Effector memory CD4-positive, alpha-beta T cell (primary cell): ENCODE measurements at regions not wholly inside any gene's neighbourhood (a gene's known extent, or its start where the extent isn't known, plus 50 kb on each side); places are given as distances from the start of the nearest gene placed in this dataset.
"Not testable (repeated sequence)": the region's sequence is repeated elsewhere in the genome, so short reads cannot be mapped to it uniquely, and the experiment has no call there.

Experiments used
- DNase-seq, 3 donors: peaks; one replicate each; pipeline ENCODE4 v3.0.0-alpha.2; 2020
- H3K27ac ChIP-seq: 2 replicates; pipeline ENCODE4 v1.7.0; 2013; ENCODE audit warnings: mild to moderate bottlenecking, low read length, moderate library complexity; ENCODE audit not compliant: insufficient read depth, poor library complexity, severe bottlenecking
- H3K27me3 ChIP-seq: replicated peaks from 2 replicates; pipeline ENCODE4 v1.7.0; 2013; ENCODE audit warnings: mild to moderate bottlenecking, low read length; ENCODE audit not compliant: insufficient read depth, control insufficient read depth, poor library complexity, severe bottlenecking
- H3K36me3 ChIP-seq: 2 replicates; pipeline ENCODE4 v1.7.0; 2013; ENCODE audit warnings: mild to moderate bottlenecking, low read length, moderate library complexity; ENCODE audit not compliant: control insufficient read depth, insufficient read depth
- H3K4me1 ChIP-seq: 2 replicates; pipeline ENCODE4 v1.7.0; 2013; ENCODE audit warnings: low read length, mild to moderate bottlenecking; ENCODE audit not compliant: control insufficient read depth, insufficient read depth, poor library complexity, severe bottlenecking
- H3K4me3 ChIP-seq: 2 replicates; pipeline ENCODE4 v1.7.0; 2013; ENCODE audit warnings: low read length, low read depth, mild to moderate bottlenecking; ENCODE audit not compliant: insufficient read depth, poor library complexity, severe bottlenecking
- H3K9me3 ChIP-seq: 2 replicates; pipeline ENCODE4 v1.7.0; 2013; ENCODE audit warnings: mild to moderate bottlenecking, low read length, moderate library complexity; ENCODE audit not compliant: control insufficient read depth

DNA sequence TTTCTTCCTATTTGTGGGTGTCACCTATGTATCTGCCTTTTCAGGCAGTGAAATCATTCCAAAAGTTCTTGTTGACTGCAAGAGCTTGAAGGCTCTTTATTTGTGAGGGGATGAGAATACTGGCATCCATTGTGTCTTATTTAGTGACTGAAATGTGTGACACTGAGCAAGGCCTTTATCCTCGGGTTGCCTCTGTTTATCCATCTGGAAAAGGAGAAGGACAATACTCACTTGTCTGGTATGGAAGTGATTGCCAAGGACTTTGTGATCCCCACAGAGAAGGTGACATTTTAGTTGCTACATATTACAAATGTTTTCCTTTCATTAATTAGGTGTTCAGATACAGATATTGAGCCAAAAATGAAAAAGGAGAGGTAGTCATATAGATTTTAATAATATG lies 80.2 kb downstream of the ARRDC3 start:
- Histone ChIP-seq H3K36me3 (no peaks in the 10 kb centered on the region), H3K27me3 (no peaks in the 10 kb centered on the region), H3K4me1 (no peaks in the 10 kb centered on the region), H3K4me3 (no peak overlapping the region), H3K27ac (no peak overlapping the region), H3K9me3 (no peaks in the 10 kb centered on the region)
- DNase-seq: no peak

- no peak for DNase-seq
- Histone ChIP-seq H3K9me3 (no peaks in the 10 kb centered on the region), H3K4me1 (no peaks in the 10 kb centered on the region), H3K27me3 (no peaks in the 10 kb centered on the region), H3K36me3 (no peaks in the 10 kb centered on the region), H3K4me3 (no peak overlapping the region), H3K27ac (no peak overlapping the region)
Measured at GRCh38 chr5:91302305-91302704, 80.8 kb downstream of the ARRDC3 start.

- Histone ChIP-seq H3K4me3 (no peak overlapping the region), H3K27ac (no peak overlapping the region), H3K27me3 (no peaks in the 10 kb centered on the region), H3K9me3 (no peaks in the 10 kb centered on the region), H3K4me1 (no peaks in the 10 kb centered on the region), H3K36me3 (no peaks in the 10 kb centered on the region)
- no peak for DNase-seq
Measured at GRCh38 chr5:91301106-91301846, 81.8 kb downstream of the ARRDC3 start.

DNA sequence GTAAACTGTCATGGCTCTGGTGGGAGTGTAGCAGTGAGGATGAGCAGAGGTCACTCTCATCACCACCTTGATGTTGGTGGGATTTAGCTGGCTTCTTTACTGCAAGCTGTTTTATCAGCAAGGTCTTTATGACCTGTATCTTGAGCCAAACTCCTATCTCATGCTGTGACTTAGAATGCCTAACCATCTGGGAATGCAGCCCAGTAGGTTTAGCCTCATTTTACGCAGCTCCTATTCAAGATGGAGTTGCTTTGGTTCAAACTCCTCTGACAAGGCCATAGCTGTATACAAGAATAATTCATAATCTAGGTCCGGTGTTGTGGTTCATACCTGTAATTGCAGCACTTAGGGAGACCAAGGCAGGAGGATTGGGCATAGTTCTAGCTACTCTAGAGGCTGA lies 85.1 kb downstream of the ARRDC3 start:
- H3K4me3 ChIP-seq: no peak overlapping the region
- H3K4me1 ChIP-seq: no peaks in the 10 kb centered on the region
- no peak for DNase-seq
- H3K9me3 ChIP-seq: no peaks in the 10 kb centered on the region
- H3K27ac ChIP-seq: no peak overlapping the region
- no peaks in the 10 kb centered on the region for H3K27me3 ChIP-seq
- H3K36me3 ChIP-seq: no peaks in the 10 kb centered on the region

- H3K36me3 ChIP-seq: no peaks in the 10 kb centered on the region
- H3K4me3 ChIP-seq: no peak overlapping the region
- H3K27ac ChIP-seq: no peak overlapping the region
- no peaks in the 10 kb centered on the region for H3K4me1 ChIP-seq
- H3K27me3 ChIP-seq: no peaks in the 10 kb centered on the region
- no peaks in the 10 kb centered on the region for H3K9me3 ChIP-seq
- no peak for DNase-seq
Measured at GRCh38 chr5:91296674-91297143, 86.4 kb downstream of the ARRDC3 start.

DNA sequence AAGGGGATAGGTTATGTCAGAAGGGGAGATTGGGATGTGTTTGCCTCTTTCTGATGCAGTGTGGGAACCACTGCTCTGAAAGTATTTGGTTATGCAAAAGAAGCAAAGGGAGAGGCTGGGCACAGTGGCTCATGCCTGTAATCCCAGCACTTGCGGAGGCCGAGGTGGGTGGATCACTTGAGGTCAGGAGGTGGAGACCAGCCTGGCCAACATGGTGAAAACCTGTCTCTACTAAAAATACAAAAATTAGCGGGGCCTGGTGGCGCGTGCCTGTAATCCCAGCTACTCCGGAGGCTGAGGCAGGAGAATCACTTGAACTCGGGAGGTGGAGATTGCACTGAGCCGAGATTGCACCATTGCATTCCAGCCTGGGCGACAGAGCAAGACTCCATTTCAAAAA lies 87.0 kb downstream of the ARRDC3 start:
- not testable (repeated sequence) for H3K4me1 ChIP-seq, H3K36me3 ChIP-seq, DNase-seq, H3K9me3 ChIP-seq, H3K27me3 ChIP-seq, H3K4me3 ChIP-seq, H3K27ac ChIP-seq

GRCh38 chr5:91293131-91293530 lies 90.0 kb downstream of the ARRDC3 start:
- no peaks in the 10 kb centered on the region for H3K9me3 ChIP-seq
- no peaks in the 10 kb centered on the region for H3K36me3 ChIP-seq
- no peak overlapping the region for H3K27ac ChIP-seq
- no peak overlapping the region for H3K4me3 ChIP-seq
- no peak for DNase-seq
- H3K4me1 ChIP-seq: no peaks in the 10 kb centered on the region
- H3K27me3 ChIP-seq: no peaks in the 10 kb centered on the region

DNA sequence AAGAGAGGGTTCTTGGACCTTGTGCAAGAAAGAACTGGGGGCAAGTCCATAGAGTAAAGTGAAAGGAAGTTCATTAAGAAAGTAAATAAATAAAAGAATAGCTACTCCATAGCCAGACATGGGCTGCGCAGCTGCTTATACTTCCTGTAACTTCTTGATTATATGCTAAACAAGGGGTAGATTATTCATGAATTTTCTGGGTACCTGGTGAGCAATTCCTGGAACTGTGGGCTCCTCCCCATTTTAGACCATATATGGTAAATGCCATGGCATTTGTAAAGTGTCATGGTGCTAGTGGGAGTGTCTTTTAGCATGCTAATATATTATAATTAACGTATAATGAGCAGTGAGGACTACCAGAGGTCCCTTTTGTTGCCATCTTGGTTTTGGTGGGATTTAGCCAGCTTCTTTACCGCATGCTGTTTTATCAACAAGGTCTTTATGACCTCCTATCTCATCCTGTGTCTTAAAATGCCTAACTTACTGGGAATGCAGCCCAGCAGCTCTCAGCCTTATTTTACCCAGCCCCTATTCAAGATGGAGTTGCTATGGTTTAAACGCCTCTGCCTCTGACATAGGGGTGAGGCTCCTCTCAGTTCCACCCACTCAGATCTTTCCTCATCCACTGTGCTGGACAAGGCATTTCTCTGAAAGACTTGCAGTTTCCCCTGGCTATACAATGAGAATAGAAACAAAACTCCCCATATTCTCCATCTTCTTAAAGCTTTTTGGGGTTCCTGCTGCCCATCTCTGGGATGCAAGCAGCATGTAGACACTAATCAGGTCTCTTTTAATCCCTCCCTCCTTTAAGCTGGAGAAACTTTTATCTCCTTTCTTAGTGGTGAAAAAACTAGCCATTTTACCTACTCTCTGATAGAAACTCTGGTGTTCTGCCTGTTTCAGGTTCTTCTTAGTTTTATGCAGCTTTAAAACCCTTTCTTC lies 91.2 kb downstream of the ARRDC3 start:
- H3K4me1 ChIP-seq: no peaks in the 10 kb centered on the region
- no peaks in the 10 kb centered on the region for H3K9me3 ChIP-seq
- H3K27me3 ChIP-seq: no peaks in the 10 kb centered on the region
- no peak overlapping the region for H3K27ac ChIP-seq
- DNase-seq: no peak
- H3K4me3 ChIP-seq: no peak overlapping the region
- H3K36me3 ChIP-seq: no peaks in the 10 kb centered on the region

DNA sequence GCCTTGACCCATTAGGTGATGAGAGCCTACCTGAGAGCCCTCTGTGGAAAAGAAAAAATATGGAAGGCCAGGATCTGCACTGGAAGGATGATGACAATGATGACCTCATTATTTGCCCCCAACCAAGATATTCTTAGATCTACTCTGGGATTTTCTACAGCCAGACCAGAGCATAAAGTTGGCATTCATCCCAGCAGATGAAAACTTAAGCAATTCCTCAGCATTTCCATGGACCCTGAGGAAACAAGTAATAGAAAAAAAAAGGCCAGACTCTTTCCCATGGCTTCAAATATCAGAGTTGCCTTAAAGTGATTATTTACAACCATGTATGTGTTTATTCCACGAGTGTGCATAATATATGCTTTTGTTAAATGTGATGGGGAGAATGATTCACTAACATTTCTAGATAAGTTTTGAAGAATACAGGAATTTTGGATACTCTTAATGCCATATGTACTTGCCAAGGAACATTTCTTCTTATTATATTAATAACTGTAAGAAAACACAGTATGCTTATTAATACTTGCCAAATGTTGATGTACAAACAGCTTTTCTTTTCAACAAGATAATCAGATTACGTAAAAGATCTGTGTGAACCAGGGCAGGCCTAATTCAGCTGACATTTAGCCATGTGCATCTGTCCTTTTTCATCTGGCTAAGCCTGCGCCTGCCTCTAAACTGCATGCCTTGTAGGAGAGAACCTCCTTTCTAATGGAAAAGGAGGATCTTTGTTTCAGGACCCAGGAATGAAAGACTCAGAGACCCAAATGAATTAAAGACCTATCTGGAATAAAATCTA lies 94.8 kb downstream of the ARRDC3 start:
- Histone ChIP-seq H3K27me3 (no peaks in the 10 kb centered on the region), H3K36me3 (no peaks in the 10 kb centered on the region), H3K9me3 (no peaks in the 10 kb centered on the region), H3K27ac (no peak overlapping the region), H3K4me3 (no peak overlapping the region), H3K4me1 (no peaks in the 10 kb centered on the region)
- no peak for DNase-seq
